ENCODE measurements at regions not wholly inside any gene's neighbourhood (a gene's known extent, or its start where the extent isn't known, plus 50 kb on each side); places are given as distances from the start of the nearest gene placed in this dataset.

- H3K9me3 ChIP-seq: no peaks in the 10 kb centered on the region
- no peaks in the 10 kb centered on the region for H3K4me1 ChIP-seq
- intact Hi-C loops (cut with DNase I; ENCODE audit: low total_unique reads) (no loop called here), in situ Hi-C loops (cut with MboI; ENCODE audit: low pct_ligation_motif_present in 1 of 4, low pct_unique_long_range_greater_than_20kb in 1 of 4, low sequenced_read_pairs in 3 of 4) (no loop called here)
- no peak for DNase-seq
- H3K36me3 ChIP-seq: no peaks in the 10 kb centered on the region
- H3K27ac ChIP-seq: no peak overlapping the region
- H3K27me3 ChIP-seq: no peaks in the 10 kb centered on the region
- no peak overlapping the region for H3K4me3 ChIP-seq
- TF ChIP-seq POLR2A (IDR thresholded peaks at IDR 0.05) (no peak), CTCF (IDR thresholded peaks at IDR 0.05) (no peak)
Measured at GRCh38 chr16:60271781-60272180, 1537.7 kb upstream of the GOT2 start.

- DNase-seq: no peak
- in situ Hi-C loops (cut with MboI; ENCODE audit: low pct_ligation_motif_present in 1 of 4, low pct_unique_long_range_greater_than_20kb in 1 of 4, low sequenced_read_pairs in 3 of 4): no loop called here
Measured at GRCh38 chr16:60271025-60271771, 1537.1 kb upstream of the GOT2 start.

GRCh38 chr16:60261425-60261824, 1527.3 kb upstream of the GOT2 start:
- Histone ChIP-seq H3K27me3 (no peaks in the 10 kb centered on the region), H3K27ac (no peak overlapping the region), H3K4me1 (no peaks in the 10 kb centered on the region), H3K4me3 (no peak overlapping the region), H3K36me3 (no peaks in the 10 kb centered on the region), H3K9me3 (no peaks in the 10 kb centered on the region)
- DNase-seq: no peak
- in situ Hi-C loops (cut with MboI; ENCODE audit: low pct_ligation_motif_present in 1 of 4, low pct_unique_long_range_greater_than_20kb in 1 of 4, low sequenced_read_pairs in 3 of 4) (no loop called here), intact Hi-C loops (cut with DNase I; ENCODE audit: low total_unique reads) (no loop called here)
- WGBS, 2 donors (ENCODE audit: low coverage in 1 of 2): 13 to 36% methylated on average over 1 of the region's 1 CpG
- TF ChIP-seq POLR2A (IDR thresholded peaks at IDR 0.05) (no peak), CTCF (IDR thresholded peaks at IDR 0.05) (no peak), POLR2AphosphoS5 (IDR thresholded peaks at IDR 0.05) (no peak), EP300 (IDR thresholded peaks at IDR 0.05; ENCODE audit: low read depth) (no peak)

More at GRCh38 chr16:60271025-60271771, 1537.1 kb upstream of the GOT2 start:
- Histone ChIP-seq H3K27ac (no peak overlapping the region), H3K27me3 (no peaks in the 10 kb centered on the region), H3K36me3 (no peaks in the 10 kb centered on the region), H3K4me3 (no peak overlapping the region), H3K4me1 (no peaks in the 10 kb centered on the region), H3K9me3 (no peaks in the 10 kb centered on the region)
- intact Hi-C loops (cut with DNase I; ENCODE audit: low total_unique reads): no loop called here
- TF ChIP-seq EP300 (IDR thresholded peaks at IDR 0.05; ENCODE audit: low read depth): no peak
- WGBS, 2 donors (ENCODE audit: low coverage in 1 of 2): 33 to 51% methylated on average over 2 to 3 of the region's 3 CpGs

GRCh38 chr16:60259956-60260355, 1525.8 kb upstream of the GOT2 start:
- TF ChIP-seq POLR2A (IDR thresholded peaks at IDR 0.05) (no peak), CTCF (IDR thresholded peaks at IDR 0.05) (no peak), POLR2AphosphoS5 (IDR thresholded peaks at IDR 0.05) (no peak), EP300 (IDR thresholded peaks at IDR 0.05; ENCODE audit: low read depth) (no peak)
- Histone ChIP-seq H3K27ac (no peak overlapping the region), H3K4me3 (no peak overlapping the region), H3K27me3 (no peaks in the 10 kb centered on the region), H3K9me3 (no peaks in the 10 kb centered on the region), H3K36me3 (no peaks in the 10 kb centered on the region), H3K4me1 (no peaks in the 10 kb centered on the region)
- DNase-seq: no peak
- 62 to 77% methylated on average over 1 to 2 of the region's 2 CpGs for WGBS, 2 donors (ENCODE audit: low coverage in 1 of 2)
- in situ Hi-C loops (cut with MboI; ENCODE audit: low pct_ligation_motif_present in 1 of 4, low pct_unique_long_range_greater_than_20kb in 1 of 4, low sequenced_read_pairs in 3 of 4): no loop called here
- intact Hi-C loops (cut with DNase I; ENCODE audit: low total_unique reads): no loop called here

GRCh38 chr16:60246086-60246485, 1512.0 kb upstream of the GOT2 start:
- TF ChIP-seq POLR2A (IDR thresholded peaks at IDR 0.05): no peak
- no peak for TF ChIP-seq POLR2AphosphoS5 (IDR thresholded peaks at IDR 0.05)
- TF ChIP-seq CTCF (IDR thresholded peaks at IDR 0.05): no peak
- TF ChIP-seq EP300 (IDR thresholded peaks at IDR 0.05; ENCODE audit: low read depth): no peak
- H3K4me3 ChIP-seq: no peak overlapping the region
- intact Hi-C loops (cut with DNase I; ENCODE audit: low total_unique reads): no loop called here
- in situ Hi-C loops (cut with MboI; ENCODE audit: low pct_ligation_motif_present in 1 of 4, low pct_unique_long_range_greater_than_20kb in 1 of 4, low sequenced_read_pairs in 3 of 4): no loop called here
- no peak for DNase-seq
- no peaks in the 10 kb centered on the region for H3K4me1 ChIP-seq
- H3K9me3 ChIP-seq: peaks cover 3 to 6% of the 10 kb centered on the region in 2 donors
- WGBS, 2 donors (ENCODE audit: low coverage in 1 of 2): 70 to 79% methylated on average over 2 to 3 of the region's 3 CpGs
- no peaks in the 10 kb centered on the region for H3K27me3 ChIP-seq
- H3K36me3 ChIP-seq: no peaks in the 10 kb centered on the region
- H3K27ac ChIP-seq: no peak overlapping the region
